K562 (cell line): ENCODE measurements at regions not wholly inside any gene's neighbourhood (a gene's known extent, or its start where the extent isn't known, plus 50 kb on each side); places are given as distances from the start of the nearest gene placed in this dataset.

Experiments used
- ATAC-seq: fragments of 200-7000 bp; cut with Tn5 transposase; 3 replicates; pipeline ENCODE4 v1.9.1; 2020; ENCODE audit warnings: moderate library complexity
- BruUV-seq: library from RNA; stranded (reverse); fragments of 400-500 nt; replicated peaks from 2 replicates; lab custom pipeline; 2021; lab: Mats Ljungman, UMichigan
- CTCF ChIA-PET: fragments of 300-600 bp; formaldehyde crosslinking; extraction: SDS; loops from one replicate; lab custom pipeline; 2021; ENCODE audit warnings: low intra/inter-chr PET ratio; lab: Yijun Ruan, JAX
- POLR2A ChIA-PET: fragments of 300-600, 350-650 bp; sonication (Branson Sonifier 250); formaldehyde crosslinking; extraction: SDS; loops from one replicate; lab custom pipeline; 2021; ENCODE audit warnings: antibody characterized with exemption, inconsistent platforms; lab: Yijun Ruan, JAX
- DNase-seq, 4 experiments: peaks; one replicate each; pipeline versions ENCODE4 v3.0.0 to v3.0.0-alpha.2; 2011 to 2018; ENCODE audit warnings: low spot score in 3 of 4, mixed read lengths in 3 of 4; ENCODE audit errors: extremely low read depth in 1 of 4
- FAIRE-seq: peaks from 2 replicates; lab custom pipeline; 2011; peaks lifted over from hg19 to GRCh38; lab: Jason Lieb, UNC
- H2AFZ ChIP-seq: 2 replicates; pipeline ENCODE4 v1.6.0; 2011; ENCODE audit warnings: low read depth, low read length, control low read depth, inconsistent platforms
- H3K27ac ChIP-seq: fragments of 200-600 bp; 3 replicates; pipeline ENCODE4 v1.8.0; 2011; ENCODE audit warnings: low read depth, mild to moderate bottlenecking, control low read depth, inconsistent platforms, low read length, moderate library complexity, mixed read lengths; ENCODE audit errors: extremely low read depth
- H3K27me3 ChIP-seq, 2 experiments: fragments of 300-600 bp in 1 of 2; 2 replicates in 1 of 2; 3 replicates in 1 of 2; pipeline versions ENCODE4 v1.6.0 to v1.8.0; 2011; ENCODE audit warnings: inconsistent platforms in 2 of 2, low read length in 2 of 2, mild to moderate bottlenecking in 1 of 2, mixed read lengths in 1 of 2, moderate library complexity in 1 of 2; ENCODE audit not compliant: control insufficient read depth in 2 of 2, insufficient read depth in 2 of 2
- H3K36me3 ChIP-seq: fragments of 300-600 bp; 3 replicates; pipeline ENCODE4 v1.8.0; 2011; ENCODE audit warnings: mild to moderate bottlenecking, low read length, inconsistent platforms; ENCODE audit not compliant: control insufficient read depth, insufficient read depth
- H3K4me1 ChIP-seq, 2 experiments: fragments of 200-600 bp in 1 of 2; replicated peaks in 1 of 2; 2 replicates in 1 of 2; 3 replicates in 1 of 2; pipeline versions ENCODE4 v1.5.1 to v1.8.0; 2011; ENCODE audit warnings: inconsistent platforms in 2 of 2, low read length in 2 of 2, mild to moderate bottlenecking in 1 of 2, mixed read lengths in 1 of 2, moderate library complexity in 1 of 2; ENCODE audit not compliant: control insufficient read depth in 2 of 2, insufficient read depth in 2 of 2
- H3K4me2 ChIP-seq: 2 replicates; pipeline ENCODE4 v1.6.1; 2011; ENCODE audit warnings: low read length, control low read depth, inconsistent platforms, mixed read lengths; ENCODE audit not compliant: insufficient read depth
- H3K4me3 ChIP-seq: fragments of 200-600 bp; sonication (generic), shearing (Covaris generic); 2 replicates; pipeline ENCODE4 v1.5.1; 2016; ENCODE audit warnings: control low read depth, inconsistent platforms
- H3K79me2 ChIP-seq: fragments of 200-600 bp; 3 replicates; pipeline ENCODE4 v1.8.0; 2011; ENCODE audit warnings: low read length, inconsistent platforms; ENCODE audit not compliant: control insufficient read depth, insufficient read depth
- H3K9ac ChIP-seq, 2 experiments: 2 replicates each; pipeline versions ENCODE4 v1.6.0 to v1.6.1; 2011; ENCODE audit warnings: low read depth in 2 of 2, low read length in 2 of 2, control low read depth in 1 of 2, inconsistent platforms in 1 of 2, mild to moderate bottlenecking in 1 of 2, mixed read lengths in 1 of 2; ENCODE audit not compliant: insufficient read depth in 1 of 2
- H3K9me1 ChIP-seq: one replicate; pipeline ENCODE4 v1.6.0; 2011; ENCODE audit warnings: inconsistent platforms, mild to moderate bottlenecking, low read length, moderate library complexity; ENCODE audit not compliant: control insufficient read depth, insufficient read depth
- H3K9me3 ChIP-seq: replicated peaks from 2 replicates; pipeline ENCODE4 v1.5.1; 2011; ENCODE audit warnings: low read depth, low read length, inconsistent platforms; ENCODE audit not compliant: control insufficient read depth, insufficient read depth
- H4K20me1 ChIP-seq: replicated peaks from 2 replicates; pipeline ENCODE4 v1.6.1; 2011; ENCODE audit warnings: low read length, inconsistent platforms, mixed read lengths; ENCODE audit not compliant: control insufficient read depth, insufficient read depth
- DACH1 ChIP-seq: fragments of 450-650 bp; IDR thresholded peaks from 2 replicates; pipeline ENCODE4 v1.6.1; 2018; ENCODE audit not compliant: partially characterized antibody
- RAD21 ChIP-seq, 2 experiments: fragments of 250-450 bp in 1 of 2; fragments of 450-650 bp in 1 of 2; sonication (Bioruptor Pico) in 1 of 2; formaldehyde crosslinking in 1 of 2; IDR thresholded peaks in 1 of 2; conservative IDR thresholded peaks in 1 of 2; 2 replicates each; pipeline versions ENCODE4 v1.4.0 to v1.8.0; 2020 to 2022; ENCODE audit warnings: mild to moderate bottlenecking in 2 of 2, moderate library complexity in 1 of 2
- RAD51 ChIP-seq: fragments of 450-650 bp; IDR thresholded peaks from 2 replicates; pipeline ENCODE4 v1.7.1; 2016; ENCODE audit warnings: low read depth, mild to moderate bottlenecking, borderline replicate concordance
- SRSF3 ChIP-seq: fragments of 200-400 bp; formaldehyde crosslinking; IDR thresholded peaks from 2 replicates; pipeline ENCODE4 v1.6.1; 2016; ENCODE audit warnings: mild to moderate bottlenecking, low read length, moderate library complexity; ENCODE audit not compliant: insufficient read depth
- ZNF174 ChIP-seq: fragments of 250-450 bp; sonication (Bioruptor Pico); IDR thresholded peaks from 2 replicates; pipeline ENCODE4 v1.4.0; 2020; ENCODE audit warnings: mild to moderate bottlenecking
- WGBS: fragments of 100-300 bp; shearing (Covaris generic); methylation state at CpG from one replicate; pipeline ENCODE4 v1.1.6; 2016; ENCODE audit warnings: low coverage, mixed read lengths; ENCODE audit not compliant: insufficient coverage; ENCODE audit errors: missing lambda C conversion rate; 5-methylcytosine and 5-hydroxymethylcytosine counted together
- in situ Hi-C: fragments of 300-500 bp; cut with MboI; formaldehyde crosslinking; loops from 4 replicates; pipeline ENCODE4 v1.15.0; 2018; ENCODE audit warnings: inconsistent platforms, mixed read lengths
- intact Hi-C: fragments of 100-400 bp; cut with micrococcal nuclease; formaldehyde crosslinking; loops from 2 replicates; pipeline ENCODE4 v1.14.2; 2022
- TF ChIP-seq, protein P1 (sequence below): fragments of 250-450 bp; sonication (Bioruptor Pico); IDR thresholded peaks from 2 replicates; pipeline ENCODE4 v1.8.0; 2022; ENCODE audit warnings: moderate library complexity, mild to moderate bottlenecking, inconsistent platforms
- TF ChIP-seq, protein P2 (sequence below): sonication (generic); formaldehyde crosslinking; IDR thresholded peaks from 2 replicates; pipeline ENCODE4 v1.8.1; 2022; ENCODE audit warnings: missing genetic modification reagents
- TF ChIP-seq, protein P3 (sequence below): fragments of 450-650 bp; formaldehyde crosslinking; IDR thresholded peaks from 2 replicates; pipeline ENCODE4 v1.4.0; 2020; ENCODE audit warnings: mild to moderate bottlenecking

DNA sequence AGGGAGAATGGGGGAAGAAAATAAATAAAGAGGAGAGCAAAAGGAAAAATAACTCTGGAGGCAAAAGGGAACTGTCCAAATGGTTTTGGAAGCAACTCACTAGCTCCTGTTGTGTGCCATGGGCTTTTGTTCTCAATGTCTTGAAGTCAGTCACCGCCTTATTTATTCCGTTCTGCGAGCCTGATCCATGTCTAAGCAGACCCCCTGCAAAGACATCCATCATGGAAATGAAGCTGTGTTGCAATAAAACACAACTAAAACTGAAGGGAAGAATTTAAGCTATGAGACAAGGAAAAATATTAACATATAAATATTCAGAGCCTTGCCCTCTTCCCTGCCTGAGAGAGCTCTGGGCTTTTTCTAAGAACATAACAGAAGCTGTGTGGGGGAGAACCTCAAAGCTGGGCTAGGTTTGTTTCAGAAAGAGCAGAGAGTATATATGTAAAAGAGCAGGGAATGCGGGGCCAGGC is 373.2 kb upstream of the CNR1 start:
- FAIRE-seq, result no peak
- no peaks in the 10 kb centered on the region for H4K20me1 ChIP-seq
- H3K36me3 ChIP-seq, result no peaks in the 10 kb centered on the region
- no peak for ATAC-seq
- no peak overlapping the region for H3K4me3 ChIP-seq
- H3K27ac ChIP-seq, result no peak overlapping the region
- CTCF ChIA-PET, result no interaction called here
- in situ Hi-C loops (no loop called here), intact Hi-C loops (no loop called here)
- no peak overlapping the region for H2AFZ ChIP-seq
- POLR2A ChIA-PET, result interaction anchor here (0.7 to 1.7 kb wide), 3 partner anchors 9 to 956 kb away, joined by 4 read pairs; no protein-coding TSS in a partner anchor
- 0% methylated on average over 4 of the region's 4 CpGs for WGBS
- no TSS peak for BruUV-seq
- no peaks in the 10 kb centered on the region for H3K79me2 ChIP-seq
- TF ChIP-seq SRSF3 (no peak), RAD21 (CRISPR knock-in tag; conservative IDR thresholded peaks at IDR 0.05 in 1 of 2, IDR thresholded peaks at IDR 0.05 in 1 of 2) (no peak), ZNF174 (CRISPR knock-in tag) (no peak), RAD51 (no peak), DACH1 (no peak)
- TF ChIP-seq, protein P1, sequence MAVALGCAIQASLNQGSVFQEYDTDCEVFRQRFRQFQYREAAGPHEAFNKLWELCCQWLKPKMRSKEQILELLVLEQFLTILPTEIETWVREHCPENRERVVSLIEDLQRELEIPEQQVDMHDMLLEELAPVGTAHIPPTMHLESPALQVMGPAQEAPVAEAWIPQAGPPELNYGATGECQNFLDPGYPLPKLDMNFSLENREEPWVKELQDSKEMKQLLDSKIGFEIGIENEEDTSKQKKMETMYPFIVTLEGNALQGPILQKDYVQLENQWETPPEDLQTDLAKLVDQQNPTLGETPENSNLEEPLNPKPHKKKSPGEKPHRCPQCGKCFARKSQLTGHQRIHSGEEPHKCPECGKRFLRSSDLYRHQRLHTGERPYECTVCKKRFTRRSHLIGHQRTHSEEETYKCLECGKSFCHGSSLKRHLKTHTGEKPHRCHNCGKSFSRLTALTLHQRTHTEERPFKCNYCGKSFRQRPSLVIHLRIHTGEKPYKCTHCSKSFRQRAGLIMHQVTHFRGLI (CRISPR knock-in tag), result no peak
- TF ChIP-seq, protein P2, sequence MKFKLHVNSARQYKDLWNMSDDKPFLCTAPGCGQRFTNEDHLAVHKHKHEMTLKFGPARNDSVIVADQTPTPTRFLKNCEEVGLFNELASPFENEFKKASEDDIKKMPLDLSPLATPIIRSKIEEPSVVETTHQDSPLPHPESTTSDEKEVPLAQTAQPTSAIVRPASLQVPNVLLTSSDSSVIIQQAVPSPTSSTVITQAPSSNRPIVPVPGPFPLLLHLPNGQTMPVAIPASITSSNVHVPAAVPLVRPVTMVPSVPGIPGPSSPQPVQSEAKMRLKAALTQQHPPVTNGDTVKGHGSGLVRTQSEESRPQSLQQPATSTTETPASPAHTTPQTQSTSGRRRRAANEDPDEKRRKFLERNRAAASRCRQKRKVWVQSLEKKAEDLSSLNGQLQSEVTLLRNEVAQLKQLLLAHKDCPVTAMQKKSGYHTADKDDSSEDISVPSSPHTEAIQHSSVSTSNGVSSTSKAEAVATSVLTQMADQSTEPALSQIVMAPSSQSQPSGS (CRISPR knock-in tag), result no peak
- TF ChIP-seq, protein P3, sequence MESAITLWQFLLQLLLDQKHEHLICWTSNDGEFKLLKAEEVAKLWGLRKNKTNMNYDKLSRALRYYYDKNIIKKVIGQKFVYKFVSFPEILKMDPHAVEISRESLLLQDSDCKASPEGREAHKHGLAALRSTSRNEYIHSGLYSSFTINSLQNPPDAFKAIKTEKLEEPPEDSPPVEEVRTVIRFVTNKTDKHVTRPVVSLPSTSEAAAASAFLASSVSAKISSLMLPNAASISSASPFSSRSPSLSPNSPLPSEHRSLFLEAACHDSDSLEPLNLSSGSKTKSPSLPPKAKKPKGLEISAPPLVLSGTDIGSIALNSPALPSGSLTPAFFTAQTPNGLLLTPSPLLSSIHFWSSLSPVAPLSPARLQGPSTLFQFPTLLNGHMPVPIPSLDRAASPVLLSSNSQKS, result no peak
- H3K4me1 ChIP-seq, result no peaks in the 10 kb centered on the region
- H3K9me3 ChIP-seq, result no peaks in the 10 kb centered on the region
- no peak overlapping the region for H3K4me2 ChIP-seq
- no peaks in the 10 kb centered on the region for H3K9me1 ChIP-seq
- no peak overlapping the region for H3K9ac ChIP-seq
- DNase-seq, result no peak
- H3K27me3 ChIP-seq, result peaks cover 0 to 21% of the 10 kb centered on the region in 2 experiments; a peak in 4 of 5 replicates
